ENCODE measurements at regions not wholly inside any gene's neighbourhood (a gene's known extent, or its start where the extent isn't known, plus 50 kb on each side); places are given as distances from the start of the nearest gene placed in this dataset.

- H3K36me3 Mint-ChIP-seq (ENCODE audit: insufficient read depth in 1 of 3, low read depth in 3 of 3), result peaks cover 2 to 19% (median 17%) of the 10 kb centered on the region in 3 experiments; a peak in 5 of 7 replicates
- H4K5ac ChIP-seq (ENCODE audit: insufficient read length, low read depth, low read length), result no peak overlapping the region
- H3K27ac ChIP-seq (ENCODE audit: insufficient read length, low read depth, low read length), result no peak overlapping the region
Measured at GRCh38 chr7:86918245-86918644, 141.2 kb downstream of the ELAPOR2 start.

More at GRCh38 chr7:86918245-86918644, 141.2 kb downstream of the ELAPOR2 start:
- Mint-ChIP-seq H3K27me3 (ENCODE audit: low read depth) (peaks cover 2% of the 10 kb centered on the region), H3K4me1 (peaks cover 12 to 14% of the 10 kb centered on the region in 2 experiments), H3K4me3 (no peak overlapping the region), H3K27ac (no peak overlapping the region), H3K9me3 (no peaks in the 10 kb centered on the region)
- no peaks in the 10 kb centered on the region for H3K23me2 ChIP-seq (ENCODE audit: insufficient read length, low read depth, low read length, poor library complexity, severe bottlenecking)
- H3K18ac ChIP-seq (ENCODE audit: insufficient read length, low read depth, low read length), result no peak overlapping the region
- peaks cover 5% of the 10 kb centered on the region for H4K20me1 ChIP-seq (ENCODE audit: control insufficient read depth, insufficient read depth, insufficient read length)
- no peak overlapping the region for H3T11ph ChIP-seq (ENCODE audit: low read length)
- no peak overlapping the region for H3K23ac ChIP-seq (ENCODE audit: insufficient read length, low read depth, low read length)
- no peak overlapping the region for H3K14ac ChIP-seq (ENCODE audit: insufficient read depth, low read length)
- H4K91ac ChIP-seq (ENCODE audit: insufficient read length, low read depth, low read length), result no peak overlapping the region
- no peak for DNase-seq
- H3K4ac ChIP-seq (ENCODE audit: low read depth, low read length), result no peak overlapping the region
- WGBS (ENCODE audit: extremely low coverage, insufficient read length, low lambda C conversion rate), result no CpG with 5 or more reads among the region's 3 CpGs
- no peak overlapping the region for H3K56ac ChIP-seq (ENCODE audit: insufficient read length, low read depth, low read length)
- no peak overlapping the region for H3K4me2 ChIP-seq (ENCODE audit: insufficient read depth, insufficient read length, low read length)
- TF ChIP-seq, protein P1, sequence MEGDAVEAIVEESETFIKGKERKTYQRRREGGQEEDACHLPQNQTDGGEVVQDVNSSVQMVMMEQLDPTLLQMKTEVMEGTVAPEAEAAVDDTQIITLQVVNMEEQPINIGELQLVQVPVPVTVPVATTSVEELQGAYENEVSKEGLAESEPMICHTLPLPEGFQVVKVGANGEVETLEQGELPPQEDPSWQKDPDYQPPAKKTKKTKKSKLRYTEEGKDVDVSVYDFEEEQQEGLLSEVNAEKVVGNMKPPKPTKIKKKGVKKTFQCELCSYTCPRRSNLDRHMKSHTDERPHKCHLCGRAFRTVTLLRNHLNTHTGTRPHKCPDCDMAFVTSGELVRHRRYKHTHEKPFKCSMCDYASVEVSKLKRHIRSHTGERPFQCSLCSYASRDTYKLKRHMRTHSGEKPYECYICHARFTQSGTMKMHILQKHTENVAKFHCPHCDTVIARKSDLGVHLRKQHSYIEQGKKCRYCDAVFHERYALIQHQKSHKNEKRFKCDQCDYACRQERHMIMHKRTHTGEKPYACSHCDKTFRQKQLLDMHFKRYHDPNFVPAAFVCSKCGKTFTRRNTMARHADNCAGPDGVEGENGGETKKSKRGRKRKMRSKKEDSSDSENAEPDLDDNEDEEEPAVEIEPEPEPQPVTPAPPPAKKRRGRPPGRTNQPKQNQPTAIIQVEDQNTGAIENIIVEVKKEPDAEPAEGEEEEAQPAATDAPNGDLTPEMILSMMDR (conservative IDR thresholded peaks at IDR 0.05), result no peak
- no peak overlapping the region for H2BK120ac ChIP-seq (ENCODE audit: low read depth, low read length, poor library complexity, severe bottlenecking)
- no peak overlapping the region for H2BK12ac ChIP-seq (ENCODE audit: insufficient read length, low read depth, low read length)
- H2BK15ac ChIP-seq (ENCODE audit: low read depth, low read length), result no peak overlapping the region
- H3K9ac ChIP-seq (ENCODE audit: extremely low read depth, insufficient read length, low read length), result no peak overlapping the region
- no peaks in the 10 kb centered on the region for H3K79me2 ChIP-seq (ENCODE audit: insufficient read depth, low read length)
- no peak overlapping the region for H4K8ac ChIP-seq (replicated peaks; ENCODE audit: insufficient read length, low read depth, low read length)
- H2BK20ac ChIP-seq (ENCODE audit: low read depth, low read length, poor library complexity, severe bottlenecking), result no peak overlapping the region
- no peaks in the 10 kb centered on the region for H3K79me1 ChIP-seq (ENCODE audit: insufficient read depth, low read depth, low read length, poor library complexity, severe bottlenecking)
- no peak overlapping the region for H2BK5ac ChIP-seq (ENCODE audit: insufficient read length, low read length)
- H3K27me3 ChIP-seq (ENCODE audit: insufficient read depth, low read length), result no peaks in the 10 kb centered on the region
- no peaks in the 10 kb centered on the region for H3K4me1 ChIP-seq (ENCODE audit: insufficient read depth, low read length)
- no peaks in the 10 kb centered on the region for H3K9me3 ChIP-seq (ENCODE audit: control insufficient read depth, low read depth, low read length)
- no peak overlapping the region for H2AK5ac ChIP-seq (ENCODE audit: insufficient read length, low read length)
- no peak overlapping the region for H2AFZ ChIP-seq (ENCODE audit: low read length)

Measured in H9 (cell line).